ENCODE measurements at regions not wholly inside any gene's neighbourhood (a gene's known extent, or its start where the extent isn't known, plus 50 kb on each side); places are given as distances from the start of the nearest gene placed in this dataset.

DNA sequence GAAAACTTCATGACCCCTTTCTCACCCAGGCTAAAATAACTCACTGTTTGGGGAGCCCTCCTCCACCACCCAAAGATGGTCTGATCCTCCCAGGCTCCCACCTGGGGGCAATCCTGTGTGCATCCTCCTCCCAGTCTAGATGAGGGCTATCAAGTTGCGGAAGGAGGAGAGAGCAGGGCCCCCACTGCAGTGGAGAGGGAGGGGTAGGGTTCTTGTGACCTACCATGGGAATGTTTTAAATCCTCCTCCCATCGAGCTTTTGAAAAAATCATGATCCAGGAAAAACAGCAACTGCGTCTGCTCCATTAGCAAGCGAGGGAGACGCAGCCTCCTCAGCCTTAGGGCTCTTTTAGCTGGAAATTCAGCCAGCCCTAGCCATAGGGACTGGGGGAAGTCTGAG lies 80.0 kb downstream of the NAV1 start:
- Histone ChIP-seq H2BK12ac (ENCODE audit: low read length) (no peak overlapping the region), H3K4me2 (ENCODE audit: low read length) (no peak overlapping the region), H3K4me3 (ENCODE audit: low read depth, low read length) (no peak overlapping the region), H3K4me1 (ENCODE audit: control insufficient read depth in 1 of 2, insufficient read depth in 2 of 2, low read length in 2 of 2) (peaks cover 3 to 4% of the 10 kb centered on the region in 2 experiments), H3K14ac (ENCODE audit: low read length) (no peak overlapping the region), H2BK120ac (ENCODE audit: insufficient read depth, low read length, poor library complexity) (no peak overlapping the region), H4K91ac (ENCODE audit: low read depth, low read length) (no peak overlapping the region), H2BK5ac (ENCODE audit: low read depth, low read length, poor library complexity) (no peak overlapping the region), H3K18ac (ENCODE audit: low read length) (no peak overlapping the region), H4K8ac (ENCODE audit: low read depth, low read length) (no peak overlapping the region), H3K27me3 (ENCODE audit: insufficient read depth, low read length) (no peaks in the 10 kb centered on the region), H3K4ac (ENCODE audit: low read depth, low read length) (no peak overlapping the region), H3K36me3 (ENCODE audit: control insufficient read depth in 1 of 2, insufficient read depth in 2 of 2, low read length in 2 of 2) (peaks cover 12 to 18% of the 10 kb centered on the region in 2 experiments), H4K12ac (ENCODE audit: low read depth, low read length) (no peak overlapping the region), H3K9ac (ENCODE audit: low read length) (no peak overlapping the region), H2AK5ac (ENCODE audit: low read length) (no peak overlapping the region), H3K79me2 (ENCODE audit: control insufficient read depth, insufficient read depth, low read length, poor library complexity) (no peaks in the 10 kb centered on the region), H3K79me1 (ENCODE audit: low read length) (no peaks in the 10 kb centered on the region), H2AFZ (ENCODE audit: insufficient read depth, low read length, poor library complexity) (no peak overlapping the region), H3K9me3 (ENCODE audit: insufficient read depth, low read depth, low read length) (no peaks in the 10 kb centered on the region), H3K23ac (ENCODE audit: low read length) (no peak overlapping the region), H3K27ac (ENCODE audit: low read depth, low read length) (no peak overlapping the region)
- WGBS (ENCODE audit: extremely low coverage, insufficient coverage, insufficient read length), result no CpG with 5 or more reads among the region's 5 CpGs
- no peak for DNase-seq

DNA sequence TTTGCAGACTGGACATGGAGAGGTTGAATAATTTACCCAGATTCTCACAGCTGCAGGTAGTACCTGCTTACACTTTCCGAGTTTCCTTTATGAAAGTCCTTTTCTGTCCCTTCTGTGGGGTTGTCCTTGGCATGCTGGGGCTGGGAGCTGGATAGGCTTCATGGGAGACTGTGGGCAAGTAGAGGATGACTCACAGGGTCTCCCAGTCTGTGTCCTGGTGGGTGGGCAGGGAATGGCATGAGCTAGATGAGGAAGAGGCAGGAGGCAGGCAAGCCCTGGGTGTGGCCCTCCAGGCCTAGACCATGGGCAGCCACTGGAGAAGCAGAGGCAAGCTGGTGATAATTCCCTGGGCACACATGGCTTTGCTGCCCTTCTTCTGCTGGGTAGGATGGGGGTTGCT lies 80.6 kb downstream of the NAV1 start:
- DNase-seq, result no peak
- Histone ChIP-seq H2BK5ac (ENCODE audit: low read depth, low read length, poor library complexity) (no peak overlapping the region), H3K27ac (ENCODE audit: low read depth, low read length) (no peak overlapping the region), H3K79me2 (ENCODE audit: control insufficient read depth, insufficient read depth, low read length, poor library complexity) (no peaks in the 10 kb centered on the region), H2AFZ (ENCODE audit: insufficient read depth, low read length, poor library complexity) (no peak overlapping the region), H2AK5ac (ENCODE audit: low read length) (no peak overlapping the region), H4K91ac (ENCODE audit: low read depth, low read length) (no peak overlapping the region), H3K79me1 (ENCODE audit: low read length) (no peaks in the 10 kb centered on the region), H3K4me2 (ENCODE audit: low read length) (no peak overlapping the region), H3K9ac (ENCODE audit: low read length) (no peak overlapping the region), H3K18ac (ENCODE audit: low read length) (no peak overlapping the region), H3K9me3 (ENCODE audit: insufficient read depth, low read depth, low read length) (no peaks in the 10 kb centered on the region), H3K36me3 (ENCODE audit: control insufficient read depth in 1 of 2, insufficient read depth in 2 of 2, low read length in 2 of 2) (peaks cover 12 to 20% of the 10 kb centered on the region in 2 experiments), H2BK120ac (ENCODE audit: insufficient read depth, low read length, poor library complexity) (no peak overlapping the region), H3K23ac (ENCODE audit: low read length) (no peak overlapping the region), H4K8ac (ENCODE audit: low read depth, low read length) (no peak overlapping the region), H2BK12ac (ENCODE audit: low read length) (no peak overlapping the region), H3K27me3 (ENCODE audit: insufficient read depth, low read length) (no peaks in the 10 kb centered on the region), H4K12ac (ENCODE audit: low read depth, low read length) (no peak overlapping the region), H3K4me3 (ENCODE audit: low read depth, low read length) (no peak overlapping the region), H3K14ac (ENCODE audit: low read length) (no peak overlapping the region), H3K4ac (ENCODE audit: low read depth, low read length) (no peak overlapping the region), H3K4me1 (ENCODE audit: control insufficient read depth in 1 of 2, insufficient read depth in 2 of 2, low read length in 2 of 2) (peaks cover 3% of the 10 kb centered on the region in 2 experiments)
- no CpG with 5 or more reads among the region's 1 CpG for WGBS (ENCODE audit: extremely low coverage, insufficient coverage, insufficient read length)

DNA sequence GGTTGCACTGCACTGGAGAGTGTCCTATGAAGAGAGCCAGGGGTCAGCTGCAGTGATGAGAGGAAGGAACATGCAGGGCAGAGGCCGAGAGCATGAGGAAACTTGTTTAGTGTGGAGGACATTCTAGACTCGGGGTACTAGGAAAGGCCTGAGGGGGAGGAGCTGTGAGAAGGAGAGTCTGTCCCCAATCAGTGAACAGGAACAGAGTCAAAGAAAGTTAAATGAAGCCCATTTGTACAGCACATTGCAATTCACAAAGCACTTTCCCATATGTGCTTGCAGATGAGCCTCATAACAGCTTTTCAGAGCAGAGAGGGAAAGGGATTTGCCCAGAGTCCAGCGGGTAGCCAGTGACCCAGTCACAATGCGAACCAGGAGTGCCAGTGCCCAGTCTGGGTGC lies 83.4 kb downstream of the NAV1 start:
- Histone ChIP-seq H4K8ac (ENCODE audit: low read depth, low read length) (no peak overlapping the region), H4K91ac (ENCODE audit: low read depth, low read length) (no peak overlapping the region), H3K4ac (ENCODE audit: low read depth, low read length) (no peak overlapping the region), H2BK5ac (ENCODE audit: low read depth, low read length, poor library complexity) (no peak overlapping the region), H3K4me2 (ENCODE audit: low read length) (no peak overlapping the region), H3K79me2 (ENCODE audit: control insufficient read depth, insufficient read depth, low read length, poor library complexity) (no peaks in the 10 kb centered on the region), H3K9me3 (ENCODE audit: insufficient read depth, low read depth, low read length) (no peaks in the 10 kb centered on the region), H2AK5ac (ENCODE audit: low read length) (no peak overlapping the region), H3K4me3 (ENCODE audit: low read depth, low read length) (no peak overlapping the region), H3K4me1 (ENCODE audit: control insufficient read depth in 1 of 2, insufficient read depth in 2 of 2, low read length in 2 of 2) (peaks cover 3% of the 10 kb centered on the region in 2 experiments), H3K27ac (ENCODE audit: low read depth, low read length) (no peak overlapping the region), H3K36me3 (ENCODE audit: control insufficient read depth in 1 of 2, insufficient read depth in 2 of 2, low read length in 2 of 2) (peaks cover 19 to 34% of the 10 kb centered on the region in 2 experiments), H3K18ac (ENCODE audit: low read length) (no peak overlapping the region), H3K9ac (ENCODE audit: low read length) (no peak overlapping the region), H3K27me3 (ENCODE audit: insufficient read depth, low read length) (no peaks in the 10 kb centered on the region), H2AFZ (ENCODE audit: insufficient read depth, low read length, poor library complexity) (no peak overlapping the region), H2BK120ac (ENCODE audit: insufficient read depth, low read length, poor library complexity) (no peak overlapping the region), H3K23ac (ENCODE audit: low read length) (no peak overlapping the region), H3K79me1 (ENCODE audit: low read length) (no peaks in the 10 kb centered on the region), H2BK12ac (ENCODE audit: low read length) (no peak overlapping the region), H4K12ac (ENCODE audit: low read depth, low read length) (no peak overlapping the region), H3K14ac (ENCODE audit: low read length) (no peak overlapping the region)
- WGBS (ENCODE audit: extremely low coverage, insufficient coverage, insufficient read length), result no CpG with 5 or more reads among the region's 4 CpGs
- DNase-seq, result no peak

DNA sequence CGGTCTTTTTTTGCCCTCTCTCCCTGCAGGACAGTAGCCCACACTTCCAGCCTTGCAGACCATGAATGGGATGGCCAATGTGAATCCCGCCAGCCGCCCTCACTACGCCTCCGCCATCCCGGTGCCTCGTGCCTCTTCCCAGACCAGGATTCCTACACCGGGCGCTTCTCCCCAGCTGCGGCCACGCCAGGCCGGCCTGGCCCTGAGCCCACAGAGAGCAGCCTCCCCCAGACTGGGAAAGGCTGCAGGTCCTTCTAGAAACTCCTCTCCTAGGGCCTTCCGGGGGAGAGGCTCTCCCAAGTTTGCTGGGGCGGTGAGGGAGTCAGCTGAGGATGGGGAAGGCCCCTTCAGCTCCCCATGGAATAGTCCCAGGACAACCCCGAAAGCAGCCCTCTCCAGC lies 83.9 kb downstream of the NAV1 start:
- Histone ChIP-seq H2BK12ac (ENCODE audit: low read length) (no peak overlapping the region), H3K4me1 (ENCODE audit: control insufficient read depth in 1 of 2, insufficient read depth in 2 of 2, low read length in 2 of 2) (peaks cover 3% of the 10 kb centered on the region in 2 experiments), H3K36me3 (ENCODE audit: control insufficient read depth in 1 of 2, insufficient read depth in 2 of 2, low read length in 2 of 2) (peaks cover 19 to 34% of the 10 kb centered on the region in 2 experiments), H3K18ac (ENCODE audit: low read length) (no peak overlapping the region), H3K9me3 (ENCODE audit: insufficient read depth, low read depth, low read length) (no peaks in the 10 kb centered on the region), H3K9ac (ENCODE audit: low read length) (no peak overlapping the region), H4K12ac (ENCODE audit: low read depth, low read length) (no peak overlapping the region), H3K23ac (ENCODE audit: low read length) (no peak overlapping the region), H3K27ac (ENCODE audit: low read depth, low read length) (no peak overlapping the region), H3K79me2 (ENCODE audit: control insufficient read depth, insufficient read depth, low read length, poor library complexity) (no peaks in the 10 kb centered on the region), H4K8ac (ENCODE audit: low read depth, low read length) (no peak overlapping the region), H3K27me3 (ENCODE audit: insufficient read depth, low read length) (no peaks in the 10 kb centered on the region), H3K14ac (ENCODE audit: low read length) (no peak overlapping the region), H3K4me3 (ENCODE audit: low read depth, low read length) (no peak overlapping the region), H3K4me2 (ENCODE audit: low read length) (no peak overlapping the region), H2AK5ac (ENCODE audit: low read length) (no peak overlapping the region), H3K4ac (ENCODE audit: low read depth, low read length) (no peak overlapping the region), H3K79me1 (ENCODE audit: low read length) (no peaks in the 10 kb centered on the region), H4K91ac (ENCODE audit: low read depth, low read length) (no peak overlapping the region), H2BK120ac (ENCODE audit: insufficient read depth, low read length, poor library complexity) (no peak overlapping the region), H2BK5ac (ENCODE audit: low read depth, low read length, poor library complexity) (no peak overlapping the region), H2AFZ (ENCODE audit: insufficient read depth, low read length, poor library complexity) (no peak overlapping the region)
- WGBS (ENCODE audit: extremely low coverage, insufficient coverage, insufficient read length), result no CpG with 5 or more reads among the region's 15 CpGs
- DNase-seq, result no peak
